ENCODE measurements at regions not wholly inside any gene's neighbourhood (a gene's known extent, or its start where the extent isn't known, plus 50 kb on each side); places are given as distances from the start of the nearest gene placed in this dataset.

- TF ChIP-seq, protein P1, sequence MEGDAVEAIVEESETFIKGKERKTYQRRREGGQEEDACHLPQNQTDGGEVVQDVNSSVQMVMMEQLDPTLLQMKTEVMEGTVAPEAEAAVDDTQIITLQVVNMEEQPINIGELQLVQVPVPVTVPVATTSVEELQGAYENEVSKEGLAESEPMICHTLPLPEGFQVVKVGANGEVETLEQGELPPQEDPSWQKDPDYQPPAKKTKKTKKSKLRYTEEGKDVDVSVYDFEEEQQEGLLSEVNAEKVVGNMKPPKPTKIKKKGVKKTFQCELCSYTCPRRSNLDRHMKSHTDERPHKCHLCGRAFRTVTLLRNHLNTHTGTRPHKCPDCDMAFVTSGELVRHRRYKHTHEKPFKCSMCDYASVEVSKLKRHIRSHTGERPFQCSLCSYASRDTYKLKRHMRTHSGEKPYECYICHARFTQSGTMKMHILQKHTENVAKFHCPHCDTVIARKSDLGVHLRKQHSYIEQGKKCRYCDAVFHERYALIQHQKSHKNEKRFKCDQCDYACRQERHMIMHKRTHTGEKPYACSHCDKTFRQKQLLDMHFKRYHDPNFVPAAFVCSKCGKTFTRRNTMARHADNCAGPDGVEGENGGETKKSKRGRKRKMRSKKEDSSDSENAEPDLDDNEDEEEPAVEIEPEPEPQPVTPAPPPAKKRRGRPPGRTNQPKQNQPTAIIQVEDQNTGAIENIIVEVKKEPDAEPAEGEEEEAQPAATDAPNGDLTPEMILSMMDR (IDR thresholded peaks at IDR 0.05 in 2 of 3, conservative IDR thresholded peaks at IDR 0.05 in 1 of 3; ENCODE audit: insufficient read depth in 2 of 3, low read depth in 1 of 3, low read length in 3 of 3), result no peak
- TF ChIP-seq POLR2AphosphoS5 (IDR thresholded peaks at IDR 0.05; ENCODE audit: control insufficient read depth, insufficient read depth, low read depth, low read length) (no peak), TARDBP (IDR thresholded peaks at IDR 0.05) (no peak), KDM1A (IDR thresholded peaks at IDR 0.05) (no peak), CBX1 (IDR thresholded peaks at IDR 0.05; ENCODE audit: low read depth) (no peak), PHF21A (IDR thresholded peaks at IDR 0.05; ENCODE audit: borderline replicate concordance, low read depth) (no peak)
Observed at GRCh38 chr15:100801256-100801900, 78.3 kb upstream of the ALDH1A3 start.

Data from K562 (cell line).